HEK293 (cell line): ENCODE measurements at regions not wholly inside any gene's neighbourhood (a gene's known extent, or its start where the extent isn't known, plus 50 kb on each side); places are given as distances from the start of the nearest gene placed in this dataset.

ENCODE experiments used
- CTCF ChIA-PET: fragments of 350-600 bp; formaldehyde crosslinking; extraction: SDS; loops from one replicate; lab custom pipeline; 2021; ENCODE audit warnings: antibody characterized with exemption; lab: Yijun Ruan, JAX
- POLR2A ChIA-PET: fragments of 300-600 bp; formaldehyde crosslinking; extraction: SDS; loops from one replicate; lab custom pipeline; 2020; ENCODE audit warnings: antibody characterized with exemption, inconsistent platforms; lab: Yijun Ruan, JAX
- H3K27ac ChIP-seq: fragments of 200-500 bp; sonication (Bioruptor generic); 2 replicates; pipeline ENCODE4 v1.5.1; 2014; ENCODE audit warnings: low read depth, low read length, control low read depth, inconsistent platforms; ENCODE audit errors: extremely low read depth
- H3K36me3 ChIP-seq, 2 experiments: fragments of 200-500 bp in 1 of 2; sonication (Bioruptor generic) in 1 of 2; 1 replicate in 1 of 2; 2 replicates in 1 of 2; pipeline ENCODE4 v1.5.1; 2014 to 2017; ENCODE audit warnings: inconsistent platforms in 2 of 2, low read length in 2 of 2; ENCODE audit not compliant: control insufficient read depth in 2 of 2, insufficient read depth in 1 of 2
- H3K4me1 ChIP-seq: fragments of 200-500 bp; sonication (Bioruptor generic); 2 replicates; pipeline ENCODE4 v1.5.1; 2014; ENCODE audit warnings: mild to moderate bottlenecking, low read length, inconsistent platforms; ENCODE audit not compliant: control insufficient read depth, insufficient read depth
- H3K4me3 ChIP-seq: 2 replicates; pipeline ENCODE4 v1.5.1; 2011; ENCODE audit warnings: low read depth, mild to moderate bottlenecking, control low read depth, low read length, moderate library complexity
- H3K9me3 ChIP-seq: fragments of 200-500 bp; sonication (Bioruptor generic); 2 replicates; pipeline ENCODE4 v1.5.1; 2014; ENCODE audit warnings: low read depth, low read length, inconsistent platforms; ENCODE audit not compliant: control insufficient read depth, insufficient read depth
- KLF8 ChIP-seq: fragments of 450-650 bp; formaldehyde crosslinking; IDR thresholded peaks from 2 replicates; pipeline ENCODE4 v1.5.1; 2016; ENCODE audit warnings: missing biosample characterization, missing genetic modification characterization
- KLF9 ChIP-seq: fragments of 450-650 bp; formaldehyde crosslinking; IDR thresholded peaks from 2 replicates; pipeline ENCODE4 v1.5.1; 2016; ENCODE audit warnings: missing biosample characterization, missing genetic modification characterization, low read depth
- PRDM10 ChIP-seq: fragments of 450-650 bp; formaldehyde crosslinking; IDR thresholded peaks from 2 replicates; pipeline ENCODE4 v1.5.1; 2016; ENCODE audit warnings: missing biosample characterization, missing genetic modification characterization
- PRDM6 ChIP-seq: fragments of 450-650 bp; formaldehyde crosslinking; IDR thresholded peaks from 2 replicates; pipeline ENCODE4 v1.5.1; 2017; ENCODE audit warnings: missing biosample characterization, missing genetic modification characterization
- SP3 ChIP-seq: fragments of 450-650 bp; formaldehyde crosslinking; IDR thresholded peaks from 2 replicates; pipeline ENCODE4 v1.5.1; 2016; ENCODE audit warnings: missing biosample characterization, missing genetic modification characterization
- YY1 ChIP-seq: fragments of 450-650 bp; formaldehyde crosslinking; IDR thresholded peaks from 2 replicates; pipeline ENCODE4 v1.5.1; 2018; ENCODE audit warnings: missing biosample characterization, missing genetic modification characterization
- ZBTB17 ChIP-seq: fragments of 450-650 bp; formaldehyde crosslinking; IDR thresholded peaks from 2 replicates; pipeline ENCODE4 v1.5.1; 2016; ENCODE audit warnings: missing biosample characterization, missing genetic modification characterization
- ZBTB26 ChIP-seq: fragments of 450-650 bp; formaldehyde crosslinking; optimal IDR thresholded peaks from 2 replicates; pipeline ENCODE3; 2016; ENCODE audit warnings: missing biosample characterization, mild to moderate bottlenecking, missing genetic modification characterization
- ZBTB6 ChIP-seq: fragments of 450-650 bp; formaldehyde crosslinking; IDR thresholded peaks from 2 replicates; pipeline ENCODE4 v1.5.1; 2017; ENCODE audit warnings: missing biosample characterization, missing genetic modification characterization
- ZNF146 ChIP-seq: fragments of 450-650 bp; formaldehyde crosslinking; IDR thresholded peaks from 2 replicates; pipeline ENCODE4 v1.5.1; 2016; ENCODE audit warnings: missing biosample characterization, missing genetic modification characterization
- ZNF366 ChIP-seq: fragments of 450-650 bp; formaldehyde crosslinking; conservative IDR thresholded peaks from 2 replicates; pipeline ENCODE4 v1.5.1; 2016; ENCODE audit warnings: missing biosample characterization, missing genetic modification characterization
- ZNF544 ChIP-seq: fragments of 450-650 bp; formaldehyde crosslinking; IDR thresholded peaks from 2 replicates; pipeline ENCODE4 v1.5.0; 2017; ENCODE audit warnings: missing biosample characterization, missing genetic modification characterization
- ZNF580 ChIP-seq: fragments of 450-650 bp; formaldehyde crosslinking; IDR thresholded peaks from 2 replicates; pipeline ENCODE4 v1.5.1; 2016; ENCODE audit warnings: missing biosample characterization, missing genetic modification characterization
- ZNF626 ChIP-seq: fragments of 450-650 bp; sonication (Bioruptor Pico); formaldehyde crosslinking; IDR thresholded peaks from 2 replicates; pipeline ENCODE4 v1.5.1; 2018; ENCODE audit warnings: missing biosample characterization, missing genetic modification characterization, inconsistent platforms
- ZNF654 ChIP-seq: fragments of 450-650 bp; formaldehyde crosslinking; IDR thresholded peaks from 2 replicates; pipeline ENCODE4 v1.5.1; 2016; ENCODE audit warnings: low read depth, missing biosample characterization, missing genetic modification characterization
- ZNF707 ChIP-seq: fragments of 450-650 bp; formaldehyde crosslinking; IDR thresholded peaks from 2 replicates; pipeline ENCODE4 v1.5.1; 2016; ENCODE audit warnings: missing biosample characterization, missing genetic modification characterization
- ZNF837 ChIP-seq: fragments of 450-650 bp; formaldehyde crosslinking; IDR thresholded peaks from 2 replicates; pipeline ENCODE4 v1.5.1; 2016; ENCODE audit warnings: missing biosample characterization, missing genetic modification characterization

- no peak for TF ChIP-seq PRDM6 (tag by site-specific recombination)
- no peak for TF ChIP-seq ZNF580 (tag by site-specific recombination)
- TF ChIP-seq KLF9, result no peak
- TF ChIP-seq ZNF654 (tag by site-specific recombination), result no peak
- no peak for TF ChIP-seq ZNF837 (tag by site-specific recombination)
Observed at GRCh38 chr18:72013427-72013850, 530.7 kb downstream of the CBLN2 start (continued).

- ChIA-PET POLR2A (no interaction called here), CTCF (no interaction called here)
- Histone ChIP-seq H3K9me3 (no peaks in the 10 kb centered on the region), H3K36me3 (no peaks in the 10 kb centered on the region), H3K4me1 (no peaks in the 10 kb centered on the region), H3K4me3 (no peak overlapping the region), H3K27ac (no peak overlapping the region)
- TF ChIP-seq ZNF366 (no peak), ZBTB26 (tag by site-specific recombination) (no peak), ZNF544 (tag by site-specific recombination) (no peak), ZBTB17 (tag by site-specific recombination) (no peak), PRDM10 (tag by site-specific recombination) (no peak), YY1 (no peak), ZNF626 (tag by site-specific recombination) (no peak), KLF8 (tag by site-specific recombination) (no peak), SP3 (tag by site-specific recombination) (no peak), ZBTB6 (no peak), ZNF146 (tag by site-specific recombination) (no peak), ZNF707 (no peak)
Observed at GRCh38 chr18:71998547-71999097, 545.5 kb downstream of the CBLN2 start.
